ENCODE measurements at regions not wholly inside any gene's neighbourhood (a gene's known extent, or its start where the extent isn't known, plus 50 kb on each side); places are given as distances from the start of the nearest gene placed in this dataset.

DNA sequence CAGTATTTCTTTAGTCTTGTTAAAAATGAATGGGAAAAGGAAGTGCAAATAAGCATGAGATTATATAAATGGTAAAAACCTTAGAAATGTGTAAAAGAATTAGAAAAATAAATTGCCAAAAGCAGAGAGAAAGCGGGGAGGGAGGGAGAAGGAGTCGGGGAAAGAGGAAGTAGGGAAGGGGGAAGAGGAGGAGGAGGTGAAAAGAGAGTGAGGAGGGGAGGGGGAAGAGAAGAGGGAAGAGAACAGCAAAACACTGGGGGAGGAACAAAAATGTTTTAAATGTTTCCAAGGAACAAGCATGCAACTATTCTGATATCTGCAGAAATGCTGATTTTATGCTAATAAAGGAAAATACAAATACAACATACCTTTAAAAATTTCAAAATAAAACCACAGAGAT is 317.5 kb downstream of the PIK3R1 start:
- no peak for ATAC-seq (ENCODE audit: insufficient read depth, low read depth)
- Histone ChIP-seq H3K4me1 (ENCODE audit: insufficient read depth, low read length) (no peaks in the 10 kb centered on the region), H3K9me3 (ENCODE audit: insufficient read depth, low read length, severe bottlenecking) (peaks cover 2% of the 10 kb centered on the region), H4K20me1 (ENCODE audit: insufficient read depth, low read length) (no peaks in the 10 kb centered on the region), H2AFZ (ENCODE audit: low read depth, low read length) (no peak overlapping the region), H3K4me2 (ENCODE audit: insufficient read depth, low read length) (no peak overlapping the region), H3K79me2 (ENCODE audit: insufficient read depth, low read length) (no peaks in the 10 kb centered on the region), H3K27ac (ENCODE audit: low read length) (no peak overlapping the region), H3K27me3 (ENCODE audit: insufficient read depth, low read length, poor library complexity) (no peaks in the 10 kb centered on the region), H3K36me3 (ENCODE audit: insufficient read depth, low read length) (no peaks in the 10 kb centered on the region), H3K4me3 (ENCODE audit: low read depth in 1 of 2, low read length in 2 of 2) (no peak overlapping the region), H3K9ac (ENCODE audit: low read depth, low read length) (no peak overlapping the region)
- DNase-seq = no peak
- TF ChIP-seq EZH2 (IDR thresholded peaks at IDR 0.05; ENCODE audit: borderline replicate concordance, low read depth, low read length, severe bottlenecking) (no peak), CTCF (IDR thresholded peaks at IDR 0.05; ENCODE audit: borderline replicate concordance, extremely low read depth, low read length, poor library complexity, severe bottlenecking) (no peak)

DNA sequence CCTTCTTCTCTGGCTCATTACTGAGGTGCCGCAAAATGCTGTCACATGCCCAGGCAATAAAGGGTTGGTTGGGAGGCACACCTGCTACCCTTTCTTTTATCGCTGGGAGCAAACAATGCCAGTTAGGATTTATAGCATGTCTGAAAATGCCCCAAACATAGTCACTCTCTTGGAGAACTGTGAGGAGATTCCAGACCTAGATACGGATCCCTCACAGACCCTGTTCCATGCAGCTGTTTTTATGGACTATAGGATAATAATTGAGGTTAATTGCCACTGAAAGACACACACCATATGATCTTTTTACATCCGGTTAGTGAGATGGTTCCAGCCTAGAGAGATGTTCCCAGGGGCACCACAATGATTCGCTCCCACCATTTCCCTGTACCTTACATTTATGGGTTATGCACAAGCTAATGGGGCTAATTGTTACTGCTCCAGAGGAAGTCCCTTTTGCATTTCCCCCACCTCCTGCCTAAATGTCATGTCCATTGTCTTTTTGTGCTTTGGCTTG is 318.1 kb downstream of the PIK3R1 start:
- DNase-seq (no peak), ATAC-seq (ENCODE audit: insufficient read depth, low read depth) (no peak)
- Histone ChIP-seq H2AFZ (ENCODE audit: low read depth, low read length) (no peak overlapping the region), H3K4me3 (ENCODE audit: low read depth in 1 of 2, low read length in 2 of 2) (no peak overlapping the region), H3K9ac (ENCODE audit: low read depth, low read length) (no peak overlapping the region), H3K27me3 (ENCODE audit: insufficient read depth, low read length, poor library complexity) (no peaks in the 10 kb centered on the region), H4K20me1 (ENCODE audit: insufficient read depth, low read length) (no peaks in the 10 kb centered on the region), H3K27ac (ENCODE audit: low read length) (no peak overlapping the region), H3K79me2 (ENCODE audit: insufficient read depth, low read length) (no peaks in the 10 kb centered on the region), H3K4me2 (ENCODE audit: insufficient read depth, low read length) (no peak overlapping the region), H3K4me1 (ENCODE audit: insufficient read depth, low read length) (no peaks in the 10 kb centered on the region), H3K9me3 (ENCODE audit: insufficient read depth, low read length, severe bottlenecking) (no peaks in the 10 kb centered on the region), H3K36me3 (ENCODE audit: insufficient read depth, low read length) (no peaks in the 10 kb centered on the region)
- TF ChIP-seq CTCF (IDR thresholded peaks at IDR 0.05; ENCODE audit: borderline replicate concordance, extremely low read depth, low read length, poor library complexity, severe bottlenecking) (no peak), EZH2 (IDR thresholded peaks at IDR 0.05; ENCODE audit: borderline replicate concordance, low read depth, low read length, severe bottlenecking) (no peak)

DNA sequence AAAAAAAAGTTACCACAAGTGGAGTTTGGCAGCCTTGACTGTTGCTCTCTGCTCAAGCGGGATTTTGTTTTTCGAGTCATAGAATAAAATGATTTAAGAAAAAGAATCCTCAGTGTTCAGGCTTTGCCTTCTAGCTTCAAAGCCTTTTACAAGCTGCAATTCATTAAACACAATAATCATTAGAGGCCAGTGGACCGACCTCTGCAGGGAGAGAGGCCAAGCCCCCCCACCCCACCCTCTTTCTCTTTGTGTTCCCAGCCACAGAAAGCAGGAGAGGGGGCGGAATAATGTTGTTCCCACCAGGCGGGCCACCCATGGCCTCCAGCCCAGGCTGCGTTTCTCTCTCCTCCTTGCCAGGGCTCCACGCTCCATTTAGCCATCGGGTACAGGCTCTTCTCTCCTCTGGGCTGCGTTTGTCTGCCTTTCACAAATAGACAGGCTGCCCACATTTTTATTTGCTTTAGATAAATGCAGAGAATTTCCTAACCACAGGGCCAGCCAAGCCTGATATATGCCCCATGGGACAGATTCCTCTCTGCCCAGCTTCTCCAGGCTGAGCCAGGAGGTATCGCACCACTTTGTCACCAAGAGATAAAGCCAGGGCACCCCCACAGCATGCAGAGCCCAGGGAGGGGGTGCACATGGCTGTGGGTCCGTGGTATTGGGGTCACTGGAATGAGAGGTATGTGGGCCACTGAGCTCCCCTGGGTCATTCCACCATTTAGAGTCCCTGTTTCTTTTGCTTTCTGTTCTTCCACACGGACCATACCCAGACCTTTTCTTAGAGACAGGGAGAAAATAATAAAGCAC is 318.8 kb downstream of the PIK3R1 start:
- ATAC-seq (ENCODE audit: insufficient read depth, low read depth) (no peak), DNase-seq (no peak)
- H3K9me3 ChIP-seq (ENCODE audit: insufficient read depth, low read length, severe bottlenecking) = no peaks in the 10 kb centered on the region
- H2AFZ ChIP-seq (ENCODE audit: low read depth, low read length) = no peak overlapping the region
- TF ChIP-seq EZH2 (IDR thresholded peaks at IDR 0.05; ENCODE audit: borderline replicate concordance, low read depth, low read length, severe bottlenecking) = no peak
- TF ChIP-seq CTCF (IDR thresholded peaks at IDR 0.05; ENCODE audit: borderline replicate concordance, extremely low read depth, low read length, poor library complexity, severe bottlenecking) = no peak
- H3K27me3 ChIP-seq (ENCODE audit: insufficient read depth, low read length, poor library complexity) = no peaks in the 10 kb centered on the region
- no peaks in the 10 kb centered on the region for H3K4me1 ChIP-seq (ENCODE audit: insufficient read depth, low read length)
- no peak overlapping the region for H3K4me3 ChIP-seq (ENCODE audit: low read depth in 1 of 2, low read length in 2 of 2)
- no peaks in the 10 kb centered on the region for H3K36me3 ChIP-seq (ENCODE audit: insufficient read depth, low read length)
- H3K79me2 ChIP-seq (ENCODE audit: insufficient read depth, low read length) = no peaks in the 10 kb centered on the region
- H3K9ac ChIP-seq (ENCODE audit: low read depth, low read length) = no peak overlapping the region
- no peak overlapping the region for H3K4me2 ChIP-seq (ENCODE audit: insufficient read depth, low read length)
- H4K20me1 ChIP-seq (ENCODE audit: insufficient read depth, low read length) = no peaks in the 10 kb centered on the region
- no peak overlapping the region for H3K27ac ChIP-seq (ENCODE audit: low read length)

Data from DND-41 (cell line).